ENCODE measurements at regions not wholly inside any gene's neighbourhood (a gene's known extent, or its start where the extent isn't known, plus 50 kb on each side); places are given as distances from the start of the nearest gene placed in this dataset.

DNA sequence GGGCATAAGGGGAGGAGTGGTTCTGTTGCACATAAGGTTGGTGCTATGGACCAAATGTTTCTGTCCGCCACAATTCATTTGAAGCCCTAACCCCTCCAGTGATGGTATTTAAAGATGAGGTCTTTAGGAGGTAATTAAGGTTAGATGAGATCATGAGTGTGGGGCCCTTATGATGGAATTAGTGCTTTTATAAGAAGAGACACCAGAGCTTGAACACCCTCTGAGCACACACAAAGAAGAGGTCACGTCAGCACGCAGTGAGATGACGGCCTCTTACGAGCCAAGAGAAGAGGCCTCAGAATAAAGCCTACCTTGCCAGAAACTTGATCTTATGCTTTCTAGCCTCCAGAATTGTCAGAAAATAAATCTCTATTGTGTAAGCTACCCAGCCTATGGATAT is 386.4 kb upstream of the CYRIA start:
- Histone ChIP-seq H3K4me3 (ENCODE audit: low read depth, low read length) (no peak overlapping the region), H3K9me3 (ENCODE audit: control insufficient read depth, insufficient read depth, low read length) (no peaks in the 10 kb centered on the region), H3K36me3 (ENCODE audit: control insufficient read depth, insufficient read depth, low read length) (no peaks in the 10 kb centered on the region)

DNA sequence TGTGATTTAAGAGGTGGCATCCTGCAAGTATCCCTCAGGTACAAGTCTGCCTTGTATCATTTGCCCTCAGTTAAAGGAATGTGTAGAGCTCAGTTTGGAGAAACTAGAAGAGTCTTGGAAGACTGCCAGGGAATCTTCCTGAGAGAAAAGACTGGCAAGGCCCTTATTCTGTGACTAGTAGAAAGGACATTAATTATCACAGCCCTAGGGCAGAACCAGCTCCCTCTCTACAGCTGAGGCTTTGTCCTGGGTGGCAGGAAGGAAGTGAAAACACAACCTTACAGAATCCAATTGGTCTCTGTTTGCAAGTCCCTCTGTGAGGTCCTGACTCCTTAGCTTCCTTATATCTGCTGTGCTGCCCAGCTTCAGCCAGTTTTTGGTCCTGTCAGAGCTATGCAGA is 385.9 kb upstream of the CYRIA start:
- H3K36me3 ChIP-seq (ENCODE audit: control insufficient read depth, insufficient read depth, low read length): no peaks in the 10 kb centered on the region
- H3K27me3 ChIP-seq (ENCODE audit: control insufficient read depth, insufficient read depth, low read length): no peaks in the 10 kb centered on the region
- H3K4me1 ChIP-seq (ENCODE audit: control insufficient read depth, insufficient read depth, low read length): peaks cover 2% of the 10 kb centered on the region
- H3K4me3 ChIP-seq (ENCODE audit: low read depth, low read length): no peak overlapping the region
- H3K9ac ChIP-seq (ENCODE audit: low read depth, low read length): no peak overlapping the region
- no peaks in the 10 kb centered on the region for H3K9me3 ChIP-seq (ENCODE audit: control insufficient read depth, insufficient read depth, low read length)

More for the DNA sequence above, 386.4 kb upstream of the CYRIA start:
- peaks cover 6% of the 10 kb centered on the region for H3K4me1 ChIP-seq (ENCODE audit: control insufficient read depth, insufficient read depth, low read length)
- H3K27me3 ChIP-seq (ENCODE audit: control insufficient read depth, insufficient read depth, low read length): no peaks in the 10 kb centered on the region
- no peak overlapping the region for H3K9ac ChIP-seq (ENCODE audit: low read depth, low read length)

DNA sequence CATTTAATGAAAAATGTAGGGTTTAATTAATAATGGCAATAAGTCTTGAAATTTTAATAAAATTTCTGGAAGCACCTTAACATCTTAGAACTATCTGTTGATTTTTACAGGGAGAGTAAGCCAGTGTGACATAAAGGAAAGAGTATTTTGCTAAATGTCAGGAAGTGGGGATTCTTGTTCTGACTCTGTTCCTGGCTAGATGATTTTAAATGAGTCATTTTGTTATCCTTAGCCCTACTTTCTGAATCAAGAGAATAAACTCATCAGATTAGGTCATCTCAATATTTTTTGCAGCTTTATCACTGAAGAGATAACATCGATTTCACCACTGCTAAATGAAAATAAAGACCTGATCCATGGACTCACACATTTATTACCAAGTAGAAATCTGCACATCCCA is 377.5 kb upstream of the CYRIA start:
- Histone ChIP-seq H3K9me3 (ENCODE audit: control insufficient read depth, insufficient read depth, low read length) (no peaks in the 10 kb centered on the region), H3K36me3 (ENCODE audit: control insufficient read depth, insufficient read depth, low read length) (no peaks in the 10 kb centered on the region), H3K27me3 (ENCODE audit: control insufficient read depth, insufficient read depth, low read length) (no peaks in the 10 kb centered on the region), H3K4me1 (ENCODE audit: control insufficient read depth, insufficient read depth, low read length) (no peaks in the 10 kb centered on the region), H3K4me3 (ENCODE audit: low read depth, low read length) (no peak overlapping the region), H3K9ac (ENCODE audit: low read depth, low read length) (no peak overlapping the region)

DNA sequence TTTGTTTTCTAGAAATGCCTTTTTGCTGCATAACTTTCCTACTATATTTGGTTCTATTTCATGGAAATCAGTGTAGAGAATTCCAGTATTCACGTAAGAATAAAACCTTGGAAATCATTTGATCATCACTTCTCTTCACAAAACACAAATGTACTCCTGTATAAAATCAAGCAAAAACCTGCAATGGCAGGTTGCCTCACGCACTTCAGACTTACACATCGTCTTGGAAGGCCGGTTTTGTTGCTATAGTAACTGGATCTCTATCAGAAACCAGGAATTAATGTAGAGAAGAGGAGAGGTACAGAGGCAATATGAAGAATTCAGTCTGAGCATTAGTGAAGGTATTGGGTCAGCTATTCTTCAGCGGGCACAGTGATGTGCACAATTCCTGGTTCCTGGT is 370.7 kb upstream of the CYRIA start:
- H3K9ac ChIP-seq (ENCODE audit: low read depth, low read length): no peak overlapping the region
- H3K4me3 ChIP-seq (ENCODE audit: low read depth, low read length): no peak overlapping the region
- no peaks in the 10 kb centered on the region for H3K9me3 ChIP-seq (ENCODE audit: control insufficient read depth, insufficient read depth, low read length)
- no peaks in the 10 kb centered on the region for H3K27me3 ChIP-seq (ENCODE audit: control insufficient read depth, insufficient read depth, low read length)
- no peaks in the 10 kb centered on the region for H3K36me3 ChIP-seq (ENCODE audit: control insufficient read depth, insufficient read depth, low read length)
- H3K4me1 ChIP-seq (ENCODE audit: control insufficient read depth, insufficient read depth, low read length): no peaks in the 10 kb centered on the region

DNA sequence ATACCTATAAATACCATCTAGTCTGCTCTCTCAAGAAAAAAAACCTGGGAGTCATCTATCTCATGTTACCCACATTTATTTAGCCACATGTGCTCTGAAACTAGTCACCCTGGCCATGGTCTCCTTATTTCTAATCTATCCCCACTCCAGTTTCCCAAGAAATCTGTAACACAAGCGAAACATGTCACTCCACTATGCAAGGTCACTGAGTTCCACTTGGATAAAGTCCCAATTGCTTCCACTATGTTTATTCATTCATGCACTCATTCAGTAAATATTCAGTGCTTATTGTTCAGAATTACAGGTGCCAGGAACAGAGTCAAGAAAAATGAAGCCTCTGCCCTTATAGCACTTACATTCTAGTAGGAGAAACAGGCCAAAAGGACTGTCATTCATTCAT is 369.4 kb upstream of the CYRIA start:
- Histone ChIP-seq H3K4me1 (ENCODE audit: control insufficient read depth, insufficient read depth, low read length) (no peaks in the 10 kb centered on the region), H3K36me3 (ENCODE audit: control insufficient read depth, insufficient read depth, low read length) (no peaks in the 10 kb centered on the region), H3K4me3 (ENCODE audit: low read depth, low read length) (no peak overlapping the region), H3K9ac (ENCODE audit: low read depth, low read length) (no peak overlapping the region), H3K27me3 (ENCODE audit: control insufficient read depth, insufficient read depth, low read length) (no peaks in the 10 kb centered on the region), H3K9me3 (ENCODE audit: control insufficient read depth, insufficient read depth, low read length) (no peaks in the 10 kb centered on the region)

DNA sequence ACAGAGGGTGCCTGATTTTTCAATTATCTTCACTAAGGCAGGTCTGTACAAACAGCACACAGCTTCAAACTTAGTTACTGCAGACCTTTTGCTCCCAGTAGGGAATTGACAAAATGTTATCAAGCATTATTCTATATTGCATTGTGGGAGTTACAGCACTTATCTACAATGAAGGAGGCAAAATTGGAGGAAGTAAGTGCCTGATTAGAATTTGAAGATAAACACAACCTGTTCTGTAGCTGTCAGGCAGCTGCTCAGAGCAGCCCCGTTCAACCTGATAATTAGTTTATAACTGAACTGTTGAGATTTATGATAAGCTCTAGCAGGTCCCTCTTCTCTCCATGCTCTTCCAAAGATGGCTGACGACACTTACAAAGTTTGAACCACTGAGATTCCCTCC is 364.4 kb upstream of the CYRIA start:
- no peaks in the 10 kb centered on the region for H3K9me3 ChIP-seq (ENCODE audit: control insufficient read depth, insufficient read depth, low read length)
- no peaks in the 10 kb centered on the region for H3K36me3 ChIP-seq (ENCODE audit: control insufficient read depth, insufficient read depth, low read length)
- H3K27me3 ChIP-seq (ENCODE audit: control insufficient read depth, insufficient read depth, low read length): no peaks in the 10 kb centered on the region
- H3K4me1 ChIP-seq (ENCODE audit: control insufficient read depth, insufficient read depth, low read length): no peaks in the 10 kb centered on the region
- H3K9ac ChIP-seq (ENCODE audit: low read depth, low read length): no peak overlapping the region
- no peak overlapping the region for H3K4me3 ChIP-seq (ENCODE audit: low read depth, low read length)

DNA sequence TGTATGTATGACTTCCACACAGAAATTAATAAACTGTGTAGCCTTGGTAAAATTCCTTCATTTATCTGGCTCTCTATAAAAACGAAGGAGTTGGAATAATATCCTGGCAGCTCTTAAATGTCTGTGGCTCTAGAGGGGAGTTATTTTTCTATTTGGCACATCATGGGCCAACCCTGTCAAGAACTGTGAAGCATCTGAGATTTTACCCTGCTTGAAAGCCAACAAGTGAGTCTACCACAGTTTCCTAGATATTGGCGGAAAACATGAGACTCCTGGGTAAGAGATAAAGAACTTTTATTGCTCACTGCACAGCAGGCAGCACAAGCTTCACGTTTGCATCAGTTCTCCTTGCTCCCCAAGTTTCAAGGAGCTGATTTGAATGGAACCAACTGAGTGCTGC is 346.7 kb upstream of the CYRIA start:
- H3K9me3 ChIP-seq (ENCODE audit: control insufficient read depth, insufficient read depth, low read length): no peaks in the 10 kb centered on the region
- no peaks in the 10 kb centered on the region for H3K36me3 ChIP-seq (ENCODE audit: control insufficient read depth, insufficient read depth, low read length)
- H3K4me3 ChIP-seq (ENCODE audit: low read depth, low read length): no peak overlapping the region
- H3K4me1 ChIP-seq (ENCODE audit: control insufficient read depth, insufficient read depth, low read length): no peaks in the 10 kb centered on the region
- no peaks in the 10 kb centered on the region for H3K27me3 ChIP-seq (ENCODE audit: control insufficient read depth, insufficient read depth, low read length)
- no peak overlapping the region for H3K9ac ChIP-seq (ENCODE audit: low read depth, low read length)

DNA sequence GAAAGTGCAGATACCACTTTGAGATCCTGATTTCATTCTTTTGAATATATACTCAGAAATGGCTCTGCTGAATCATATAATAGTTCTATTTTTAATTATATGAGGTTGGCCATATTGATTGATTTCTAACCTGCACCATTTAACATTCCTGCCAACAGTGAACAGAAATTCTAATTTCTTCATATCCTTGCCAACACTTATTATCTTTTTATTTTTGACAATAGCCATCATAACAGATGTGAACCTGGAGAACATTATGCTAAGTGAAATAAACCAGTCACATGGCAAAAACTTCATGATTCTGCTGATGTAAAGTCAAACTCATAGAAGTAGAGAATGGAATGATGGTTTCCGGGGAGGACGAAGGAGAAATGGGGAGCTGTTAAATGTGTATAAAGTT is 344.5 kb upstream of the CYRIA start:
- Histone ChIP-seq H3K9me3 (ENCODE audit: control insufficient read depth, insufficient read depth, low read length) (no peaks in the 10 kb centered on the region), H3K36me3 (ENCODE audit: control insufficient read depth, insufficient read depth, low read length) (no peaks in the 10 kb centered on the region), H3K4me1 (ENCODE audit: control insufficient read depth, insufficient read depth, low read length) (no peaks in the 10 kb centered on the region), H3K9ac (ENCODE audit: low read depth, low read length) (no peak overlapping the region), H3K4me3 (ENCODE audit: low read depth, low read length) (no peak overlapping the region), H3K27me3 (ENCODE audit: control insufficient read depth, insufficient read depth, low read length) (no peaks in the 10 kb centered on the region)

DNA sequence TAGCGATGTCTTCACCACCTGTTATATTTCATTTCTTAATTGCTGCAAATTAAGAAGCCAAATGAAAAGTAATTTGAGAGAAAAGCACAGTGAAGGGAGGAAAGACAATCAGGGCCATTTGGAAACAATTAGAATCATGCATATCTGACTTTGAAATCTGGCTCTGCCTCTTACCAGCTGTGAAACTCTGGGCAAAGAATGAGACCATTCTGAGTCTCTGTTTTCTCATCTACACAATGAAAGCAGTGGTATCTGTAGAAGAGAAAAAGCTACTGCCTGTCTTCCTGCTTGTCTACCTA is 334.5 kb upstream of the CYRIA start:
- Histone ChIP-seq H3K9ac (ENCODE audit: low read depth, low read length) (no peak overlapping the region), H3K27me3 (ENCODE audit: control insufficient read depth, insufficient read depth, low read length) (no peaks in the 10 kb centered on the region), H3K4me3 (ENCODE audit: low read depth, low read length) (no peak overlapping the region), H3K9me3 (ENCODE audit: control insufficient read depth, insufficient read depth, low read length) (no peaks in the 10 kb centered on the region), H3K4me1 (ENCODE audit: control insufficient read depth, insufficient read depth, low read length) (no peaks in the 10 kb centered on the region), H3K36me3 (ENCODE audit: control insufficient read depth, insufficient read depth, low read length) (no peaks in the 10 kb centered on the region)

DNA sequence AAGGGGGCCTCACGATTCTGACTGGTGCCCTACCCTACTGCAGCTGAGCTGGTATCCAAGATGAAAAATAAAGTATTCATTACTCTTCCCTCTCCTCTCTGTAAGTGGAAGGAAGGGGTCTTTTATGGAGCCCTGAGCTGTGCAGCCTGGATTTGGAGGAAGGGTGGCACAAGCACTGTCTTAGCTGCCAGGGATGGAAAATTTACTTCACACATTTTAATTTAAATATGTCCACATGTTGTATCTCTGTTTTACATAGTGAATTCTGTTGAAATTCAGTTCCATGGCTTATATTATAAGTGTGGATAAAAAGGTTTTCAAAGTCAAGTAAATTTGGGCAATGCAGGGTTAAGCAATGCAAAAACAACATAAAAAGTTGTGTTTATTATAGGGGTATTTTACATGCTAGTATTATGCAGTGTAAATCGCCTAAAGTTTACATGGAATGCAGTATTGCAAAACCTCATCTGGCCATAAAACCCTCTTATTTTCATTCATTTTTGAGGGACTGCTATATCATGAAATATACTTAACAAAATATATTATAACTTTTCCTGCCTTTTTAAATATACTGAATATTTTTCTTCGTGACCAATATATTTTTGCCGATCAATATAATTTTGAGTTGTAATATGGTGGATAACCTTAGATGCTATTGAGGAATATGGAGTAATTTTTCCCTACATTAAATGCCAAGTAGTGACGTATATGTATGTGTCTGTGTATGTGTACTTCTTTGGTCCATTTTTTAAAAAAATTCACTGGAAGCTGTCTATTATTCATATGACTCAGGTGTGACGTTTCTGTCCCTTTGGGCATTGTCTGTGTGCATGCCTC is 333.9 kb upstream of the CYRIA start:
- Histone ChIP-seq H3K4me3 (ENCODE audit: low read depth, low read length) (no peak overlapping the region), H3K4me1 (ENCODE audit: control insufficient read depth, insufficient read depth, low read length) (no peaks in the 10 kb centered on the region), H3K9me3 (ENCODE audit: control insufficient read depth, insufficient read depth, low read length) (no peaks in the 10 kb centered on the region), H3K27me3 (ENCODE audit: control insufficient read depth, insufficient read depth, low read length) (no peaks in the 10 kb centered on the region), H3K9ac (ENCODE audit: low read depth, low read length) (no peak overlapping the region), H3K36me3 (ENCODE audit: control insufficient read depth, insufficient read depth, low read length) (no peaks in the 10 kb centered on the region)

DNA sequence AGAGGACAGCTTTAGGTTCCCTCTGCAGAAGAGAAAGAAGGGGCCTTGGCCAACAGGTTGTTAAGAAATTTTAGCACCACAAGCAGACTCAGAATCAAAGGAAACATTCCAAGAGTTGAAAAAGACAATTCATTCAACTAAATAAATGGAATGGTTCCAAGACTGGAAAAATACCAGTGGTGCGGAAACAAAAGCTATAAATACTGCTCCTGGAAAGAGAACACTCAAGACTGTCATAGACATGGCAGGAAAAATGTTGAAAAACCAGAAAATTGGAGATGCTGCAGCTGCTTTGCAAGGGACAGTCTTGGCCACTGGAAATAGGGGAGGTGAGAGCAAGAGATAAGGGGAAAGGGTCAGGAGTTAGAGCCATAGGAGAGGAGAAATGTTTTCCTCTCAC is 312.7 kb upstream of the CYRIA start:
- Histone ChIP-seq H3K36me3 (ENCODE audit: control insufficient read depth, insufficient read depth, low read length) (no peaks in the 10 kb centered on the region), H3K9me3 (ENCODE audit: control insufficient read depth, insufficient read depth, low read length) (no peaks in the 10 kb centered on the region), H3K9ac (ENCODE audit: low read depth, low read length) (no peak overlapping the region), H3K4me1 (ENCODE audit: control insufficient read depth, insufficient read depth, low read length) (no peaks in the 10 kb centered on the region), H3K4me3 (ENCODE audit: low read depth, low read length) (no peak overlapping the region), H3K27me3 (ENCODE audit: control insufficient read depth, insufficient read depth, low read length) (no peaks in the 10 kb centered on the region)

DNA sequence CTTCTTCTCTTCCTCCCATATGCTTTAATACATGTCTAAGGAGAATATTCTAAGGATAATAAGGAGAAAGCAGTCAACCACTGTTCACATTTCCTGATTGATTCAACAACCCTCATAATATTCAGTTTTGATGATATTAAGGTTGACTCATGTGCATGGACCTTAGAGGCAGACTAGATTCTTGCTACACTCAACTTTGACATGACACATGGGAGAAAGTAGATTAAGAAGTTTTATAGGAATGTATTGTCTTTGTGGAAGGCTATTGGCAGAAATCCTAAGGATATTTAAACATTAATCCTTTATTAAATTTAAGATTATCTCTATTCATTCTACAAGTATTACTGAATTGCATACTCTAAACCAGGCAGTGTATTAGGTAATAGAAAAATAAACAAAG is 309.1 kb upstream of the CYRIA start:
- Histone ChIP-seq H3K27me3 (ENCODE audit: control insufficient read depth, insufficient read depth, low read length) (no peaks in the 10 kb centered on the region), H3K4me1 (ENCODE audit: control insufficient read depth, insufficient read depth, low read length) (no peaks in the 10 kb centered on the region), H3K9me3 (ENCODE audit: control insufficient read depth, insufficient read depth, low read length) (no peaks in the 10 kb centered on the region), H3K9ac (ENCODE audit: low read depth, low read length) (no peak overlapping the region), H3K4me3 (ENCODE audit: low read depth, low read length) (no peak overlapping the region), H3K36me3 (ENCODE audit: control insufficient read depth, insufficient read depth, low read length) (no peaks in the 10 kb centered on the region)
